Astrocyte (in vitro differentiated cells and primary cell): ENCODE measurements at regions not wholly inside any gene's neighbourhood (a gene's known extent, or its start where the extent isn't known, plus 50 kb on each side); places are given as distances from the start of the nearest gene placed in this dataset.
"Not testable (repeated sequence)": the region's sequence is repeated elsewhere in the genome, so short reads cannot be mapped to it uniquely, and the experiment has no call there.

Experiments
- DNase-seq: peaks from one replicate; pipeline ENCODE4 v3.0.0-alpha.2; 2010; ENCODE audit warnings: low read depth
- FAIRE-seq: peaks from 2 replicates; lab custom pipeline; 2011; peaks lifted over from hg19 to GRCh38; lab: Jason Lieb, UNC
- H2AFZ ChIP-seq: 2 replicates; pipeline ENCODE4 v1.6.0; 2012; ENCODE audit warnings: low read depth, low read length, inconsistent platforms
- H3K27ac ChIP-seq: 2 replicates; pipeline ENCODE4 v1.5.1; 2011; ENCODE audit warnings: low read depth, low read length, inconsistent platforms
- H3K27me3 ChIP-seq: 2 replicates; pipeline ENCODE4 v1.6.0; 2011; ENCODE audit warnings: low read length, inconsistent platforms; ENCODE audit not compliant: insufficient read depth
- H3K36me3 ChIP-seq: 2 replicates; pipeline ENCODE4 v1.5.1; 2011; ENCODE audit warnings: low read length, inconsistent platforms; ENCODE audit not compliant: insufficient read depth
- H3K4me1 ChIP-seq: 2 replicates; pipeline ENCODE4 v1.5.1; 2011; ENCODE audit warnings: low read length, inconsistent platforms; ENCODE audit not compliant: insufficient read depth
- H3K4me2 ChIP-seq: 2 replicates; pipeline ENCODE4 v1.6.0; 2012; ENCODE audit warnings: low read length, inconsistent platforms
- H3K4me3 ChIP-seq: 2 replicates; pipeline ENCODE4 v1.5.1; 2011; ENCODE audit warnings: low read depth, mild to moderate bottlenecking, low read length, inconsistent platforms; ENCODE audit not compliant: insufficient read depth
- H3K79me2 ChIP-seq: 2 replicates; pipeline ENCODE4 v1.6.0; 2012; ENCODE audit warnings: mild to moderate bottlenecking, low read length, inconsistent platforms; ENCODE audit not compliant: insufficient read depth
- H3K9ac ChIP-seq: 2 replicates; pipeline ENCODE4 v1.6.0; 2012; ENCODE audit warnings: mild to moderate bottlenecking, low read length, inconsistent platforms
- H3K9me3 ChIP-seq: 2 replicates; pipeline ENCODE4 v1.5.1; 2012; ENCODE audit warnings: low read depth, mild to moderate bottlenecking, low read length, inconsistent platforms; ENCODE audit not compliant: insufficient read depth
- H4K20me1 ChIP-seq: 2 replicates; pipeline ENCODE4 v1.6.0; 2012; ENCODE audit warnings: low read length, inconsistent platforms; ENCODE audit not compliant: insufficient read depth
- H3K27ac Mint-ChIP-seq: one replicate; pipeline ENCODE4 v1.8.0; 2021; ENCODE audit warnings: mild to moderate bottlenecking, mixed read lengths; ENCODE audit not compliant: unreplicated experiment
- H3K27me3 Mint-ChIP-seq: one replicate; pipeline ENCODE4 v1.8.0; 2021; ENCODE audit warnings: low read depth, mixed read lengths; ENCODE audit not compliant: unreplicated experiment
- H3K36me3 Mint-ChIP-seq: one replicate; pipeline ENCODE4 v1.8.0; 2021; ENCODE audit warnings: low read depth, mixed read lengths; ENCODE audit not compliant: unreplicated experiment
- H3K4me1 Mint-ChIP-seq: one replicate; pipeline ENCODE4 v1.8.0; 2021; ENCODE audit warnings: low read depth, mixed read lengths; ENCODE audit not compliant: unreplicated experiment
- H3K4me3 Mint-ChIP-seq: one replicate; pipeline ENCODE4 v1.8.0; 2021; ENCODE audit warnings: mild to moderate bottlenecking, moderate library complexity, mixed read lengths; ENCODE audit not compliant: unreplicated experiment
- H3K9me3 Mint-ChIP-seq: one replicate; pipeline ENCODE4 v1.8.0; 2021; ENCODE audit warnings: mild to moderate bottlenecking, mixed read lengths; ENCODE audit not compliant: unreplicated experiment
- CTCF ChIP-seq: IDR thresholded peaks from 2 replicates; pipeline ENCODE4 v1.5.1; 2011; ENCODE audit warnings: low read depth, mild to moderate bottlenecking, inconsistent platforms, low read length, moderate library complexity; ENCODE audit not compliant: insufficient read depth
- EZH2 ChIP-seq: IDR thresholded peaks from 2 replicates; pipeline ENCODE4 v1.6.1; 2012; ENCODE audit warnings: mild to moderate bottlenecking, low read length, inconsistent platforms; ENCODE audit not compliant: insufficient read depth

GRCh38 chr4:31737419-31737818 lies 1017.2 kb downstream of the PCDH7 start:
- FAIRE-seq: no peak
- Histone ChIP-seq H3K4me1 (no peaks in the 10 kb centered on the region), H2AFZ (no peak overlapping the region), H3K36me3 (no peaks in the 10 kb centered on the region), H3K27me3 (no peaks in the 10 kb centered on the region), H3K27ac (no peak overlapping the region), H3K9me3 (no peaks in the 10 kb centered on the region), H3K4me2 (no peak overlapping the region), H3K4me3 (no peak overlapping the region), H3K9ac (no peak overlapping the region), H4K20me1 (no peaks in the 10 kb centered on the region), H3K79me2 (no peaks in the 10 kb centered on the region)
- TF ChIP-seq CTCF (no peak), EZH2 (no peak)
- Mint-ChIP-seq H3K4me1 (no peaks in the 10 kb centered on the region), H3K36me3 (no peaks in the 10 kb centered on the region), H3K4me3 (no peak overlapping the region), H3K27me3 (no peaks in the 10 kb centered on the region), H3K27ac (no peak overlapping the region), H3K9me3 (no peaks in the 10 kb centered on the region)
- DNase-seq: no peak

DNA sequence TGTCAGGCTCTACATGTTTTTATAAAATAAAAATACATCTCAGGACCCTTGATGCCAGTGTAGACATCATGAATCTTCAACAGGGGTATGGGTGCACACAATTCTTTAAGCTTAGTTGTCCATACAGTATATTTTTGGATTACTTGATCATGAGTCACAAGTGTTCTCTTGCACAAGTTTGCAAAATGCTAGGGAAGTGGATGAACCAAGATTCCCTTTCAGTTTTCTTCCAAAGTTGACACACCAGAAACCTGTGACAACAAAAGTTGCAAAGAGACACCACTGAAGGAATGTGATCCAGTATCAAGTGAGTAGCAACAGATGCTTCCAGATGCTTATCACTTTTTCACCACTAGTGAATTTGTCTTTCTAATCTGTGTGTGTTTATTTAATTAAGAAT lies 1021.2 kb downstream of the PCDH7 start:
- DNase-seq (no peak), FAIRE-seq (no peak)
- Histone ChIP-seq H3K79me2 (no peaks in the 10 kb centered on the region), H3K27ac (no peak overlapping the region), H3K36me3 (no peaks in the 10 kb centered on the region), H4K20me1 (no peaks in the 10 kb centered on the region), H3K4me1 (no peaks in the 10 kb centered on the region), H3K9ac (no peak overlapping the region), H3K4me2 (no peak overlapping the region), H2AFZ (no peak overlapping the region), H3K9me3 (no peaks in the 10 kb centered on the region), H3K4me3 (no peak overlapping the region), H3K27me3 (no peaks in the 10 kb centered on the region)
- no peak overlapping the region for H3K27ac Mint-ChIP-seq
- H3K4me1 Mint-ChIP-seq: no peaks in the 10 kb centered on the region
- no peak overlapping the region for H3K4me3 Mint-ChIP-seq
- H3K36me3 Mint-ChIP-seq: no peaks in the 10 kb centered on the region
- H3K27me3 Mint-ChIP-seq: no peaks in the 10 kb centered on the region
- H3K9me3 Mint-ChIP-seq: no peaks in the 10 kb centered on the region
- TF ChIP-seq CTCF (no peak), EZH2 (no peak)

DNA sequence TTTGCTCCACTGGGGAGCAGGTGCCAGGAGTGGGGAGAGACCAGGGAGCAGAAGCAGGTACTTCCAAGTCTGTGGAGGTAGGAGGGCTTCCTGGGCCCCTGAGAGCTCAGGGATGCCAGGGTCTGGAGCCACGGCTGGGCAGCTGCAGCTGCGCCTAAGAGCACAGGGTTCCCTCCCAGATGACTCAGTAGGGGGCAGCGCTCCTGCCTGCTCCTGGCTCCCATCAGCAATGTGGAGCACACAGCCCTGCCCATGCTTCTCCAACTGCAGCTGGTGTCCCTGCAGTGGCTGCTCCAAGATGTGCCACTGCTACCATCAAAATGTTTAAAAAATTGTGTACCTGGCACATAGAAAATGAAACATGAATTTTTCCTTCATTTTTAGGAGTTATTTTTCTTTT lies 1028.2 kb downstream of the PCDH7 start:
- H3K79me2 ChIP-seq: no peaks in the 10 kb centered on the region
- H3K4me2 ChIP-seq: no peak overlapping the region
- H3K4me1 ChIP-seq: no peaks in the 10 kb centered on the region
- no peaks in the 10 kb centered on the region for H3K27me3 ChIP-seq
- H3K4me3 Mint-ChIP-seq: no peak overlapping the region
- no peak overlapping the region for H3K27ac Mint-ChIP-seq
- no peaks in the 10 kb centered on the region for H4K20me1 ChIP-seq
- no peaks in the 10 kb centered on the region for H3K4me1 Mint-ChIP-seq
- H3K36me3 Mint-ChIP-seq: no peaks in the 10 kb centered on the region
- H3K9ac ChIP-seq: no peak overlapping the region
- no peak overlapping the region for H3K4me3 ChIP-seq
- FAIRE-seq (no peak), DNase-seq (no peak)
- H3K27ac ChIP-seq: no peak overlapping the region
- H3K27me3 Mint-ChIP-seq: no peaks in the 10 kb centered on the region
- no peaks in the 10 kb centered on the region for H3K9me3 Mint-ChIP-seq
- H2AFZ ChIP-seq: no peak overlapping the region
- TF ChIP-seq CTCF (no peak), EZH2 (no peak)
- no peaks in the 10 kb centered on the region for H3K9me3 ChIP-seq
- no peaks in the 10 kb centered on the region for H3K36me3 ChIP-seq

- DNase-seq, H3K27ac ChIP-seq, H3K79me2 ChIP-seq, H3K36me3 ChIP-seq, H4K20me1 ChIP-seq, H3K4me2 ChIP-seq, H3K9ac ChIP-seq, H3K4me3 ChIP-seq, H3K9me3 Mint-ChIP-seq, H3K27ac Mint-ChIP-seq, FAIRE-seq, H3K9me3 ChIP-seq, H3K4me1 Mint-ChIP-seq, H3K36me3 Mint-ChIP-seq, H3K4me3 Mint-ChIP-seq, H2AFZ ChIP-seq, H3K27me3 ChIP-seq, H3K4me1 ChIP-seq, H3K27me3 Mint-ChIP-seq: not testable (repeated sequence)
These were observed 1030.4 kb downstream of the PCDH7 start for GRCh38 chr4:31750581-31750980.
